ENCODE measurements at regions not wholly inside any gene's neighbourhood (a gene's known extent, or its start where the extent isn't known, plus 50 kb on each side); places are given as distances from the start of the nearest gene placed in this dataset.

- no peak for DNase-seq
These were observed 298.2 kb upstream of the MARCKS start for GRCh38 chr6:113558966-113559365.

GRCh38 chr6:113560376-113560775, 296.8 kb upstream of the MARCKS start:
- DNase-seq: no peak

GRCh38 chr6:113560908-113561307, 296.2 kb upstream of the MARCKS start:
- no peak for DNase-seq

- DNase-seq: no peak
These were observed 294.9 kb upstream of the MARCKS start for GRCh38 chr6:113562248-113562647.

GRCh38 chr6:113564371-113565171, 292.6 kb upstream of the MARCKS start:
- peak; percentile 90 for DNase-seq

GRCh38 chr6:113565306-113565705, 291.8 kb upstream of the MARCKS start:
- no peak for DNase-seq

- no peak for DNase-seq
These were observed 287.0 kb upstream of the MARCKS start for GRCh38 chr6:113570161-113570560.

- DNase-seq: no peak
These were observed 286.5 kb upstream of the MARCKS start for GRCh38 chr6:113570641-113571040.

- no peak for DNase-seq
These were observed 283.0 kb upstream of the MARCKS start for GRCh38 chr6:113574147-113574546.

GRCh38 chr6:113576310-113576709, 280.8 kb upstream of the MARCKS start:
- no peak for DNase-seq

- no peak for DNase-seq
These were observed 278.5 kb upstream of the MARCKS start for GRCh38 chr6:113578691-113579090.

GRCh38 chr6:113584767-113585166, 272.4 kb upstream of the MARCKS start:
- no peak for DNase-seq

GRCh38 chr6:113585246-113585645, 271.9 kb upstream of the MARCKS start:
- no peak for DNase-seq

- no peak for DNase-seq
These were observed 270.6 kb upstream of the MARCKS start for GRCh38 chr6:113586413-113587077.

GRCh38 chr6:113587078-113587699, 270.0 kb upstream of the MARCKS start:
- DNase-seq: no peak

- no peak for DNase-seq
These were observed 268.5 kb upstream of the MARCKS start for GRCh38 chr6:113588646-113589045.

- no peak for DNase-seq
These were observed 265.0 kb upstream of the MARCKS start for GRCh38 chr6:113591896-113592827.

- DNase-seq: no peak
These were observed 262.4 kb upstream of the MARCKS start for GRCh38 chr6:113594726-113595125.

- DNase-seq: no peak
These were observed 261.2 kb upstream of the MARCKS start for GRCh38 chr6:113595911-113596376.

GRCh38 chr6:113596387-113597230, 260.5 kb upstream of the MARCKS start:
- no peak for DNase-seq

GRCh38 chr6:113597231-113597583, 259.9 kb upstream of the MARCKS start:
- no peak for DNase-seq

GRCh38 chr6:113598786-113599185, 258.4 kb upstream of the MARCKS start:
- no peak for DNase-seq

Data from islet precursor cell (in vitro differentiated cells).